ENCODE measurements at regions not wholly inside any gene's neighbourhood (a gene's known extent, or its start where the extent isn't known, plus 50 kb on each side); places are given as distances from the start of the nearest gene placed in this dataset.

DNA sequence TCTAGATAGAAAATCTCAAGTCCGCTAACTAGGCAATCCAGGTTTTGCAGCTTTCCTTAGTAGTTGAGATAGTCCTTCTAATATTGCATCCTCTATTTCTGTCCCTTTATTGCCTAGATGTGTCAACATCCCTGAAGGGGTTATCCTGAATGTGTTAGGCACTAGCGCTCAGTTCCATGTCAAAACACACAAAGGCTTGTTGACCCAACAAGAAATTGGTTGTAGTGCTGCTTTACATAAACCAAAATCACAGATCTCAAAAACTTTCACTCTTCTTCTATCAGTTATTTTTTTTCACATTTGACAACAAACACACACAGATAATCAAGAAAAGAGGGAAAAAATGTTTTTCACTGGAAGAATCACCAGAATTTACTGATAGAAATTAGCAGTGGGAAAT, 51.4 kb upstream of the SOX2 start:
- H3K79me2 ChIP-seq (ENCODE audit: control insufficient read depth, insufficient read depth, low read length) = no peaks in the 10 kb centered on the region
- H3K9me1 ChIP-seq (ENCODE audit: control insufficient read depth, extremely low read depth, insufficient read depth, low read length) = no peaks in the 10 kb centered on the region
- no peak for DNase-seq (ENCODE audit: low read depth, low spot score)
- H3K4me1 ChIP-seq (ENCODE audit: control insufficient read depth, extremely low read depth, insufficient read depth, low read length) = peaks cover 5% of the 10 kb centered on the region
- dilution Hi-C loops (cut with MboI; ENCODE audit: extremely low pct_ligation_motif_present, low sequenced_read_pairs) = no loop called here
- H3K9me3 ChIP-seq (ENCODE audit: control insufficient read depth, low read depth, low read length) = no peaks in the 10 kb centered on the region
- H3K27me3 ChIP-seq (ENCODE audit: control insufficient read depth, extremely low read depth, insufficient read depth, low read length) = no peaks in the 10 kb centered on the region
- no peak overlapping the region for H3K4me2 ChIP-seq (ENCODE audit: control insufficient read depth, extremely low read depth, insufficient read depth, low read depth, low read length)
- H2AFZ ChIP-seq (ENCODE audit: control insufficient read depth, low read length) = no peak overlapping the region
- H3K4me3 ChIP-seq (ENCODE audit: control insufficient read depth in 2 of 3, extremely low read depth in 1 of 3, insufficient read depth in 2 of 3, low read depth in 1 of 3, low read length in 3 of 3) = no peak overlapping the region
- TF ChIP-seq EZH2 (IDR thresholded peaks at IDR 0.05; ENCODE audit: low read length) = no peak
- TF ChIP-seq, protein P1, sequence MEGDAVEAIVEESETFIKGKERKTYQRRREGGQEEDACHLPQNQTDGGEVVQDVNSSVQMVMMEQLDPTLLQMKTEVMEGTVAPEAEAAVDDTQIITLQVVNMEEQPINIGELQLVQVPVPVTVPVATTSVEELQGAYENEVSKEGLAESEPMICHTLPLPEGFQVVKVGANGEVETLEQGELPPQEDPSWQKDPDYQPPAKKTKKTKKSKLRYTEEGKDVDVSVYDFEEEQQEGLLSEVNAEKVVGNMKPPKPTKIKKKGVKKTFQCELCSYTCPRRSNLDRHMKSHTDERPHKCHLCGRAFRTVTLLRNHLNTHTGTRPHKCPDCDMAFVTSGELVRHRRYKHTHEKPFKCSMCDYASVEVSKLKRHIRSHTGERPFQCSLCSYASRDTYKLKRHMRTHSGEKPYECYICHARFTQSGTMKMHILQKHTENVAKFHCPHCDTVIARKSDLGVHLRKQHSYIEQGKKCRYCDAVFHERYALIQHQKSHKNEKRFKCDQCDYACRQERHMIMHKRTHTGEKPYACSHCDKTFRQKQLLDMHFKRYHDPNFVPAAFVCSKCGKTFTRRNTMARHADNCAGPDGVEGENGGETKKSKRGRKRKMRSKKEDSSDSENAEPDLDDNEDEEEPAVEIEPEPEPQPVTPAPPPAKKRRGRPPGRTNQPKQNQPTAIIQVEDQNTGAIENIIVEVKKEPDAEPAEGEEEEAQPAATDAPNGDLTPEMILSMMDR (optimal IDR thresholded peaks at IDR 0.05 in 1 of 3, IDR thresholded peaks at IDR 0.05 in 1 of 3, conservative IDR thresholded peaks at IDR 0.05 in 1 of 3; ENCODE audit: extremely low read depth in 1 of 3, insufficient read depth in 2 of 3, low read length in 3 of 3) = no peak
- H3K36me3 ChIP-seq (ENCODE audit: control insufficient read depth in 2 of 2, extremely low read depth in 1 of 2, insufficient read depth in 2 of 2, low read length in 2 of 2) = no peaks in the 10 kb centered on the region
- FAIRE-seq = no peak
- no peak overlapping the region for H3K9ac ChIP-seq (ENCODE audit: control insufficient read depth, extremely low read depth, insufficient read depth, low read length)
- H4K20me1 ChIP-seq (ENCODE audit: control insufficient read depth, extremely low read depth, insufficient read depth, low read length) = no peaks in the 10 kb centered on the region
- no peak overlapping the region for H3K27ac ChIP-seq (ENCODE audit: control insufficient read depth, insufficient read depth, low read length)

DNA sequence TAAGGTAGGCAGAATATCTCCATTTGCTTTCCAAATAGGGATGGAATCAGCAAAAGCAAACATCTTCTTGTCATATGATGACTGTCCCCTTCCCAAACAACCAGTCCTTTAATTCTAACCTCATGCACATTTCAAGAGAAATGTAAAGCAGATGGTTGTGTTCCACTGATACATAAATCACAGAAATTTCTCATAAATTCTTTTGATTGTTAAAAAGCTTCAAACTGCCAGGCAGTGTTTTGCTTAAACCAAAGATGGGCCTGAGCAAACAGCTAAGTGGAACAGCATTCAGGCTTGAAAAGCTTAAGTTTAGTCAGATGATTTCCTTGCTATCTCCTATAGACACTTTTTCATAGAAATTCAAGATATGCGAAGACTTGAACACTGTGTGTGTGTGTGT, 74.3 kb upstream of the SOX2 start:
- no peaks in the 10 kb centered on the region for H3K27me3 ChIP-seq (ENCODE audit: control insufficient read depth, extremely low read depth, insufficient read depth, low read length)
- no peaks in the 10 kb centered on the region for H4K20me1 ChIP-seq (ENCODE audit: control insufficient read depth, extremely low read depth, insufficient read depth, low read length)
- no peak for DNase-seq (ENCODE audit: low read depth, low spot score)
- H3K9me1 ChIP-seq (ENCODE audit: control insufficient read depth, extremely low read depth, insufficient read depth, low read length) = no peaks in the 10 kb centered on the region
- no peak for FAIRE-seq
- no peak for TF ChIP-seq EZH2 (IDR thresholded peaks at IDR 0.05; ENCODE audit: low read length)
- TF ChIP-seq, protein P1 (optimal IDR thresholded peaks at IDR 0.05 in 1 of 3, IDR thresholded peaks at IDR 0.05 in 1 of 3, conservative IDR thresholded peaks at IDR 0.05 in 1 of 3; ENCODE audit: extremely low read depth in 1 of 3, insufficient read depth in 2 of 3, low read length in 3 of 3) = no peak
- H3K4me1 ChIP-seq (ENCODE audit: control insufficient read depth, extremely low read depth, insufficient read depth, low read length) = no peaks in the 10 kb centered on the region
- no peaks in the 10 kb centered on the region for H3K9me3 ChIP-seq (ENCODE audit: control insufficient read depth, low read depth, low read length)
- H3K4me3 ChIP-seq (ENCODE audit: control insufficient read depth in 2 of 3, extremely low read depth in 1 of 3, insufficient read depth in 2 of 3, low read depth in 1 of 3, low read length in 3 of 3) = no peak overlapping the region
- no peak overlapping the region for H2AFZ ChIP-seq (ENCODE audit: control insufficient read depth, low read length)
- dilution Hi-C loops (cut with MboI; ENCODE audit: extremely low pct_ligation_motif_present, low sequenced_read_pairs) = no loop called here
- H3K4me2 ChIP-seq (ENCODE audit: control insufficient read depth, extremely low read depth, insufficient read depth, low read depth, low read length) = no peak overlapping the region
- H3K79me2 ChIP-seq (ENCODE audit: control insufficient read depth, insufficient read depth, low read length) = no peaks in the 10 kb centered on the region
- no peak overlapping the region for H3K27ac ChIP-seq (ENCODE audit: control insufficient read depth, insufficient read depth, low read length)
- H3K9ac ChIP-seq (ENCODE audit: control insufficient read depth, extremely low read depth, insufficient read depth, low read length) = no peak overlapping the region
- H3K36me3 ChIP-seq (ENCODE audit: control insufficient read depth in 2 of 2, extremely low read depth in 1 of 2, insufficient read depth in 2 of 2, low read length in 2 of 2) = no peaks in the 10 kb centered on the region
